SK-MEL-5 (cell line): ENCODE measurements at regions not wholly inside any gene's neighbourhood (a gene's known extent, or its start where the extent isn't known, plus 50 kb on each side); places are given as distances from the start of the nearest gene placed in this dataset.
A peak's percentile ranks its signal among the peaks of the same experiment; 100 is the strongest.

Experiments used
- DNase-seq: peaks from one replicate; pipeline ENCODE4 v3.0.0-alpha.2; 2016; ENCODE audit warnings: low read depth, low spot score
- in situ Hi-C: cut with HindIII; loops from 2 replicates; pipeline ENCODE4 v1.10.0; 2016; ENCODE audit warnings: low sequenced_read_pairs, high pct_unique_total_duplicates, low pct_unique_long_range_greater_than_20kb

DNA sequence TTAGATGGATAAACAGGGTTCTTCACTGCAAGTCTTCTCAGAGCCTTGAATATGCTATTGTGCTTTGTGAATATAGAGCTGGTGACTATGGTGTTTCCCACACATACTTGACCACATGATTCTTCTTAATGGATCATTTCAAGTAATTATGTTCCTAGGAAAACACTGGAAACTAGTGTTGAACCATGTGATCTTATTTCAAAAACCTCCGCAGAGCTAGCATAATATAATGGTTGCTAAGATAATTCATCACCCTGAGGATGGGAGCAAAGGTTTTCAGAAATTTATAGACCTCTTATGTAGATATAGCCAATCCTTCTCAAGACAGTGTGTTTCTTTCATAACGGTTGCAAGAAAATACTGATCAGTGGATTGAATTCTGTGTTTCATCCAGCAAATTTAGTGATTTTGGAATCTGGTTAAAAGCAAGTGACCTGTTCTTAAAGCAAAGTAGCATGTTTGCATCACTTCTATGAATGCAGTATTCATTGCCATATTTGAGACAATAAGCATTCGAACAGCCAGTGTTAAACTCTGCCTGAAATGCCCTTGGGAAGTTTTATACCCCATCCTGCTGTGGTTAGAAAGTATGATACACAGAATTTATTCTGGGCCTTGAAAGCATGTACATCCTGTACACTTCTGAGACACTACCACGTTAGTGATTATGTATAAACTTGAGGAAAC lies 341.0 kb upstream of the E2F7 start:
- DNase-seq, result peak; percentile 99
- in situ Hi-C loops, result no loop called here

DNA sequence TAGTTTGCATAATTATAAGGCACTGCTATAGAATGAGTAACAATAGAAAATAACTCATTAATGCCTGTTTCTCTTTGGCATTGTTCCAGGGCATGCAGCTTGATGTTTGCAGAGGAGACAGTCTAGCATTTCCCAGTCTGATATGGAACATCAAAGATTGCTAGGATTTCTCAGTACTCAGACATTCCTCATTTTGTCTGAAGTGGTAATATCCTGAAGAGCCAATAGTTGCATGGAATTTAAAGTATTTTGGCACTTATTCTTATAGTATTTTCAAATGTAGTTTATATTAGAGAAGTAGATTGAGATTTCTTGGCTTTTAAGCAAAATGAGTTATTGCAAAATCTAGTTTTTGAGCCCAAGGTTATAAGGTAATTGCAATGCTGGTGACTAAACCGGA lies 337.3 kb upstream of the E2F7 start:
- peak; percentile 39 for DNase-seq
- in situ Hi-C loops, result no loop called here

DNA sequence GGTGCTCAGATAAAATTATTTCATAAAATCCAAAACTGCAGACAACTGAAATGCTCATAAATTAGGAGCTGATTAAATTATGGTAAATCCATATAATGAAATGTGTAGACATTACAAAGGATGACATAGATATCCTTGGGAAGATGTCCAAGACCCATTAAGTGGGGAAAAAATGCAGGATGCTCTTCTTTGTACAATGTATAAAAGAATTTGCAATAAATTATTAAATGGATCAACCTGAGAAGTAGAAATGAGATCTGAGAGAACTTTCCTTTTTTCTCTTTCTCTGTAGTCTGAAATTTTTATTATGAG lies 336.4 kb upstream of the E2F7 start:
- no peak for DNase-seq
- in situ Hi-C loops, result no loop called here

DNA sequence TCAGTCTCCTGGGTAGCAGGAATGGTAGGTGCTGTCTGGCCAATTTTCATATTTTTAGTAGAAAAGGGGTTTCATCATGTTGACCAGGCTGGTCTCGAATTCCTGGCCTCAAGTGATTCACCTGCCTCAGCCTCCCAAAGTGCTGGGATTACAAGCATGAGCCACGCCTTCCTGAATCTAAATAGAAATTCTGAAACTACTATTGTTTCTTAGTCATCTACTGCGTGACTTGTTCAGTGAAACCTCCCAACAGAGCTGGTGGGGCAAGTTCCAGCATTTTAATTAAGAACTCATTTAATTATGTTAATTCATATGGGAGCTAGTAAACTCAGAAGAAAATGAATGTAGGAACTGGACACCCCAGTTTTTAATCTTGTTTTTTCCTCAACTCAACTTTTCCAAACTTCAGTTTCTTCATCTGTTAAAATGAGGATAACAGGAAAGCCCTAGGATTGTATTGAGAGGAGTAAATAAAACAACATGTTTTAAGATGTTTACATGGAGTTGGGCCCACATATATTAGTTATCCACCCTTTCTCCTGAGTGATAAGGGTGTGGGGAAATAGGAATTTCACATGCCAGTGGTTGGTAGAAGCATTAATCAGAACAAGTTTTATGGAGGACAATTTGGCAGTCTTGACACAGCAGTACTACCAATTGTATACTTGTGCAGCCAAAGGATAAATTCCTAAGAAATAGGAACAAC lies 335.8 kb upstream of the E2F7 start:
- in situ Hi-C loops, result no loop called here
- DNase-seq, result no peak

DNA sequence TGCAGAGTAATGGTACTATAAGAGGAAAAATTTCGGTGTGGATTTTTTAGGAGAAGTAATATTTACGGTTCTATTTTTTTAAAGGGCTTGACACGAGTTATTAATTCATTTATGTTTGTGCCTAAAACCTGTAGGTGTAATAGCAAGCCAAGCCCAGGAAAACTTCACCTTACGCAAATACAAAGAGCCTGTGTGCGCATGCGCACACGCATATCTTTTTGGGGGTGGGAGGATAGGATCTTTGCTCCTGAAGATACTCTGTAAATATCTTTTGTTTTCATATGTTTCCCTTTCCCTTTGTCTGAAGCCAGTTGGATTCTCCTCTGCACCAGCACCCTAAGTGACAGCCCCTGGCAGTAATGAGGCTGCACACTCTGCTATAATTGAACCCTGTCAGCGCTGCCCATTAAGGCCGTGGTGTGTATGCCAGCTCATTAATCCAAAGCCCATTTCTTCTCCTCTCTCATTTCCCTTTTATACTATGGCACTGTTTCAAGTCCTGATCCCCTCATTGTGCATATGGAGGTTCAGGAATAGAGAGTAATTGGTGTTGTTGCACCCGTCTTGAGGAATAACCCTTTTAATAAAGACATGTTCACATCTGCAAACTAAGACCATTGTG lies 327.2 kb upstream of the E2F7 start:
- DNase-seq, result no peak
- in situ Hi-C loops, result no loop called here

DNA sequence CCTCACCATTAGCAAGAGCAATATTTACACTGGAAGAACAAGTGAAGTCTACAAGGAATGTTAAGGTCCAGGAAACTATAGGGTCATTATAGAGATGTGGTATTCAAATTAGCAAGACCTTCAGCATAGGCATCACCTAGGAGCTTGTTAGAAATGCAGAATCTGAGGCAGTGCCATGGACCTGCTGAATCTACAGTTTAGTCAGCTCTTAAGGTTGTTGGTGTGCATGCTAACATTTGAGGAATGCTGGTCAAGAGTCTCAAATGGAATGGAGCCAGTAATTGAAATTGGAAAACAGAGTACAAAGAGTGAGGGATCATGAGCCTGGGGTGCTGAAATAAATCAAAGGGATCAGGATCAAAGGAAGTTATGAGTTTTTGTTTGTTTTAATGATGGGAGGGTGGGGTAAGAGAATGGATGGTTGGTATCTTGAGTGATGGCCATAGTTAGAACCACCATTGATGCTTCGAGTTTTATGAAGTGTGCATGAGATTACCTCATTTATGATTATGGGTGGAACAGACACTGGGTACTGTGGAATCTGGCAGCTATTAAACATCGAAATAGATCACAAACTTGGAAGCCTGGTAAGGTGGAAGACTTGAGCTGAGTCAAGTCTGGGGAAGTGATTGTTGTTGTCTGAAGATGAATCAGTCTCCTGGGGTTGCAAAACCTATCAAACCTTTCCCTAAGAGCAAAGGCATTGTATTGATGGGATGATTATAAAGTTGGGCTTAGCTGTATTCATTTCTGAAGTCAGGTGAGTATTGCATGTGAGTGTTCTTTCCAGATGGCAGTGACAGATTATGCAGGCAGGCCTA lies 323.3 kb upstream of the E2F7 start:
- in situ Hi-C loops, result no loop called here
- DNase-seq, result no peak

DNA sequence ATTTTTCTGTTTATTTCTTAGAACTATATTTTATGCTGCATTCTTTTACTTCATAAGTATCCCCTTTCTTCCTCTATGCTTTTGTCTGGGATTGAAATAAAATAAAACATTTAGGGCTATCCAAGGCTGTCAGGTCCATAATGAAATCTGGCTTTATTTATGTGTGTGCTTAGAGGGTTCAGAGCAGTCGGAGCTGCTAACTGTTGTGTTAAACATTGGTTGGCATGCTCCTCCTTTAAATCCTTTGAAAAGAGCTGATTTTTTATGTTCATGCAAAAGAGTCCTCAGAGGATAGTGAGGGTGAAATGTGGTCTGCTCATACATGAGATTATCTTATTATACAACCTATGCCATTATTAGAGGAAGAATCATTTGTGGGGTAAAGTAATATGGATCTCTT lies 322.3 kb upstream of the E2F7 start:
- DNase-seq, result no peak
- in situ Hi-C loops, result no loop called here

DNA sequence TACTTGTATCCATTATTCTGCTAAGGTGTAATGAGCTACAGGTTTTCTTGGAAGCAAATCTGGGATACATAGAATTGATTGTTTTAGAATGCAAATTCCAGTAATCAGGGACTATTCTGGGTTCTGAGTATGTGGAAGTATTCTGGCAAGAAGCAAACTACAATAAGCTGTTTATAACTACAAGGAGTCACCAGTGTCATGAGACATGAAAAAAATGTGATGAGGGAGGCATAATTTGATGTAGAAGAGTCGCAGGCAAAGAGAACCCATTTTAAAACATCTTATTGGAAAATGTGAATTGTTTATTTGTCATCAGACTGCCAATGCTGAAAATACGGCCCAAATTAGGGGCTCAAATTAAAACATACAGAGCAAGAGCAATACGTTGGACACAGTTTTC lies 321.8 kb upstream of the E2F7 start:
- in situ Hi-C loops, result no loop called here
- DNase-seq, result peak; percentile 94

DNA sequence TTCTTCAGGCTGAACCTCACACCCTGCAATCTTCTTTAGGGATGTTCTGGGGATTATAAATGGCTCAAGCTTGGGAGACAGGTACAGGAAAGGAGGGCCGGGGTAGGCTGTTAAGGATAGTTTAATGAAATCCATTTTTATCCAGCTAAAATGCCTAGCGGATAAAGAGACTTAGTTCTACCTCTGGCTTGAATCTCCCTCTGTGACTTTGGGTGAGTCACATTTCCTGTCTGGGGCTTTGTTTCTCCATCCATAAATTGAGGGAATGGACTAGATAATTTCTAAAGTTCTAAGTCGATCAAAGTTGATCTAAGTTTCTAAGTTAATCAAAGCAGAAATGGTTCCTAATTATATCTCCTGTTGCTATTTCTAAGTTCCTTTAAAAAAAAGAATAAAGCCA lies 319.6 kb upstream of the E2F7 start:
- DNase-seq, result no peak
- in situ Hi-C loops, result no loop called here

DNA sequence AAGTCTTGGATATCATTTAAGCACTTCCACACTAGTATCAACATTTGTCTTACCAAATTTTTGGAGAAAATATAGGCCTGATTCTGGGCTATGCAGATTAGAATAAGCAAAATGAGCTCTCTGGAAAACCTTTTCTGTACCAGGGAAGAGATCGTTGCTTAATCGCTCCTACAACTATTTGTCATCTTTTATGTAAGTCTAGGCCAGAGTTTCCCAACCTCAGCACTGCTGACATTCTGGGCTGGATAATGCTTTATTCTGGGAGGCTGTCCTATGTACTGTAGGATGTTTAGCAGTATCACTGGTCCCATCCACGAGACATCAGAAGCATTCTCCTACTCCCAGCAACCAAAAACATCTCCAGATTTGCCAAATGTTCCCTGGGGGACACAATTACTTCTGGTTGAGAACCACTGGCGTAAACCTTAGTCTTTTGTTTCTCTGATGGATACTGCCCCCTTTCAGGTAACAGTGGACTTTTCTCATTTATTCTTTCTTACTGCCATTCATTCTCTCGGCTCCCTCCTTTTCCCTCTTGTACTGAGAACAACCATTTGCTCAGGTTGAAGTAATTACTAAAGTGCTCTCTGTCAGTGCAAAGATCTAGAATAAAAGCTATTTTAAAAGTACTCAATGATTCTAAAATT lies 316.9 kb upstream of the E2F7 start:
- DNase-seq, result no peak
- in situ Hi-C loops, result no loop called here

DNA sequence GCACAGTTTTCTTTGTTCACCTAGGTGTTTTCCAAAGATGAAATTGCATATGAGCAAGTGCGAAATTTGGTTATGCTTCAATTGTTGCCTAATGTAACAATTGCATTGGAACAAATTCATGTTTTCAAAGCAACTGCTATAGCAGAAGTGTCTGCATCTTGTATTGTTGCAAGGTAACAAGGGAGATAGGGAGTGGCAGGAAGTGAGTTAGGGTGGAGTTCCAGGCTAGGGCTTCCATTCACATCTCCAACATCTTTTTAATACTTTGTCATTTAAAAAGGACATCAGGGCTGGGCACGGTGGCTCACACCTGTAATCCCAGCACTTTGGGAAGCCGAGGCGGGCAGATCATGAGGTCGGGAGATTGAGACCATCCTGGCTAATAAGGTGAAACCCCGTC lies 312.3 kb upstream of the E2F7 start:
- in situ Hi-C loops, result no loop called here
- DNase-seq, result no peak

DNA sequence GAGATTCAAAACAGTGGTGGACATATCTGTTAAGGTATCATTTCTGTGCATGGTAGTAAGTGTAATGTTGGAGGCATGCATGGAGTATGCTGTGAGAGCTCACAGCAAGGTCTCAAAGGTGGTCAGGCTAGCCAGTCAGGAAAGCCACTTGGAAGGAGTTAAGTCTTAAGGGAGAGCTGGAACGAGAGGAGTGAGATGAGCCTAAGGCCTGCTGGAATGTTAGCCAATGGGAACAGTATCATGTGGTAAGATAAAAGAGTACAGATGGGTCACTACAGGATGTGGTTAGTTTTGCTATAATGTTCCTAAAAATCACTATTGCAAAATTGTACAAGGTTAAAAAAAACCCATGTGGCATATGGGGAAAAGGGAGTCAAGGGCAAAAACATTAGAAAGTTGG lies 311.7 kb upstream of the E2F7 start:
- DNase-seq, result peak; percentile 25
- in situ Hi-C loops, result no loop called here

DNA sequence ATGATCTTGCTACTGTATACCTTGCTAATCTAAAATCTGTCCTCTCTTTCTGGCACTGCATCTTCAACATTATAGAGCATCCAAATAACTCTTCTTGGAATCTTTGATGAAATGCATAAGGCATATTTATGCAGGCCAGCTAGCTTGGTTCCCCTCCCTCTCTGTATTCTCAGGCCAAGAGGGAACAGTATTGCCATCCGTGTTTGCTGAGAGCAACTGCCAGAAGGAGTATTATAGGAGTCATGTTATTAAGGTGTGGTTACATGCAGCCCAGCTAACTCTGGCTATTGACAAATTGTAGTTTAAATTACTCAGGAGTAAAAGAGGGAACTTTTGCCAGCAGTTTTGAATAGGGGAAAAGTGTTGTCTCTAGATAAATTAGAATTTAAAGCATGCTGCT lies 309.3 kb upstream of the E2F7 start:
- DNase-seq, result no peak
- in situ Hi-C loops, result no loop called here

DNA sequence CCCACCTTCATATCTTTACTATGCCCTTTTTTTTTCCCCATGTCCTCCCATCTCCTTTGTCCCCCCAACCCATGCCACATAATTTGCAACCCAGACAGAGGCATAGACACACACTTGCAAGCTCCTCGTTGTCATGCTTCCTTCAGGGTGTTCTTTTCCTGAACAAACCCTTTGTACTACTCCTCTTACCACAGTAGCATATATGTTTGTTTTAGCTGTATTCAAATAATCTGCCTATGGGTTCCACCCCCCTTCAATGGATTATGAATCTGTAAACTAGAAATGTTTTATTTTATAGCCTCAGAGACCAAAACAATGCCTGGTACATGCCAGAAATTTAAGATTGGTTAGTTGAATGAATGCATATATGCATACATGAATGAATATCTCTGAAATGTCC lies 307.1 kb upstream of the E2F7 start:
- in situ Hi-C loops, result no loop called here

DNA sequence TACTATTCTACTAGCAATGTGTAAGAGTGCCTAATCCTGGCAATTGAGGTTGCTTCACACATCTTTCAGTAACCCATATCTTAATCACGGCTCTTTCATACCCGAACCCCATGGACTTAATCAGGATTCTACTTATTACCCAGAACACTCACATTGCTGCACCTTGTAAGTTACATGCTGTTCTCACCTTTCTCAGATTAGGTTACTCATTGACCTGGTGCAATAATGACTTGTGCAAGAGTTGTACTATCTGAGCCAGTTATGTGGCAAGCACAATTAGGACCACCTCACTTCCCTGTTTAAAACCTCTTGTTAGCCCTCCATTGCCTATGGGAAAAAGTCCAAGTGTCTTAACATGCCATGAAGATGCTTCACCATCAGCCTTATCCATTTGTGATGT lies 306.7 kb upstream of the E2F7 start:
- no peak for DNase-seq
- in situ Hi-C loops, result no loop called here

More for the DNA sequence above, 307.1 kb upstream of the E2F7 start:
- DNase-seq, result no peak

DNA sequence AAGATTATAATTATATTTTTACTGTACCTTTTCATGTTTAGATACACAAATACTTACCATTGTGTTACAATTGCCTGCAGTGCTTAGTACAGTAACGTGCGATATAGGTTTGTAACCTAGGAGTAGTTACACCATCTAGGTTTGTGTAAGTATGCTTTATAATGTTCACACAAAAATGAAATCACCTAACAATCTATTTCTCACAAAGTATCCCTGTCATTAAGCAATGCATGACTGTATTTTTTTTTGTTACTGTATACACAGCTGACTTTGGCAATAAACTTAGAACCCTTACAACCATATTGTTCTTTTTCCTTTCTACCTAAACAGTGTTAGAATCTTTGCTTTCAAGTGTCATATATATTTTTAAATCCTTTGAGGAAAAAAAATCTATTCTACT lies 303.0 kb upstream of the E2F7 start:
- in situ Hi-C loops, result no loop called here

DNA sequence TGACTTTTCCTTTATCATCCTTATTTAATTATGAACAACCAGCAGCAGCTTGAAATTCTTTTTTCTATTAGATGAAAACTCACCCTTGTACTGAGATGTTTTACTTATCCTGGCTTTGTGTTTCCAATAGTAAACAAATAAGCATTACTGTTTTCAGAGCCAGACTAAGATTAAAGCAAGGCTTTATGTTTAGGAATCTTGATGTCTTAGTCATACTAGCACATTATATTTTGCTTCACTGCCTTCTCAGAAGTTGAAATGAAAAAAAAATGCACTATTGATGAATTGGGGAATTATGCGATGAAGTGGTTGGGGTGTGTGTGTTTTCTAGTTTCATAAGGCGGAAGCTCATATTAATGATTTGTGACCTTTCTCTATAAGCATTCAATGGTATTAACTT lies 301.2 kb upstream of the E2F7 start:
- in situ Hi-C loops, result no loop called here
- DNase-seq, result no peak

More for the DNA sequence above, 303.0 kb upstream of the E2F7 start:
- DNase-seq, result no peak

DNA sequence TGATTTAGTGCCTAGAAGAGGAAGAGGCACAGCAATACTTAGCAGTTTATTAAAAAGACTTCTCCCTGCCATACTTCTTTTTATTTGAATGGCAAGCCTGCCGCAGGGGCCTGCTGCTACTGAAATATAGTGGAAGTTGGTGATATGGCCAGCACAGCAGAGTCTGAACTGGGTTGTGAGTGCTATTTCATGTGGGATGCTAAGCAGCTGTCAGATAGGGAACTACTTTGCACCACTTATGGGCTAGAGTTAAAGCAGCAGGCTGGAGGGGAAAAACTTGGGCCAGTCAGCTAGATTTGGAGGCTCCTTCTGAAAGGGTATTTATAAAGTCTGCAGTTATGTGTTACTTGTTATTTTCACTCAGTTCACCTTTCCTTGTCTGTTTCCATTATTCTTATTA lies 299.0 kb upstream of the E2F7 start:
- DNase-seq, result no peak
- in situ Hi-C loops, result no loop called here
